ENCODE measurements at regions not wholly inside any gene's neighbourhood (a gene's known extent, or its start where the extent isn't known, plus 50 kb on each side); places are given as distances from the start of the nearest gene placed in this dataset.

- H3K9ac ChIP-seq (replicated peaks; ENCODE audit: extremely low read depth, insufficient read depth, low read length): no peak overlapping the region
- intact Hi-C loops (cut with micrococcal nuclease) (no loop called here), dilution Hi-C loops (cut with MboI; ENCODE audit: extremely low pct_ligation_motif_present, low sequenced_read_pairs) (no loop called here)
- H3K4me1 ChIP-seq (ENCODE audit: control insufficient read depth, extremely low read depth, insufficient read depth, low read length): no peaks in the 10 kb centered on the region
- POLR2A ChIA-PET: no interaction called here
- no peak overlapping the region for H3K27ac ChIP-seq (ENCODE audit: insufficient read depth, low read depth, low read length)
- DNase-seq (ENCODE audit: low read depth, low spot score) (no peak), FAIRE-seq (no peak)
- H3K9me3 ChIP-seq (replicated peaks; ENCODE audit: control insufficient read depth, insufficient read depth, low read length): no peaks in the 10 kb centered on the region
- H3K9me1 ChIP-seq (replicated peaks; ENCODE audit: control insufficient read depth, extremely low read depth, insufficient read depth, low read length): no peaks in the 10 kb centered on the region
- TF ChIP-seq JUN (IDR thresholded peaks at IDR 0.05; ENCODE audit: borderline replicate concordance, insufficient read depth, insufficient read length, low read depth): no peak
- TF ChIP-seq, protein P1, sequence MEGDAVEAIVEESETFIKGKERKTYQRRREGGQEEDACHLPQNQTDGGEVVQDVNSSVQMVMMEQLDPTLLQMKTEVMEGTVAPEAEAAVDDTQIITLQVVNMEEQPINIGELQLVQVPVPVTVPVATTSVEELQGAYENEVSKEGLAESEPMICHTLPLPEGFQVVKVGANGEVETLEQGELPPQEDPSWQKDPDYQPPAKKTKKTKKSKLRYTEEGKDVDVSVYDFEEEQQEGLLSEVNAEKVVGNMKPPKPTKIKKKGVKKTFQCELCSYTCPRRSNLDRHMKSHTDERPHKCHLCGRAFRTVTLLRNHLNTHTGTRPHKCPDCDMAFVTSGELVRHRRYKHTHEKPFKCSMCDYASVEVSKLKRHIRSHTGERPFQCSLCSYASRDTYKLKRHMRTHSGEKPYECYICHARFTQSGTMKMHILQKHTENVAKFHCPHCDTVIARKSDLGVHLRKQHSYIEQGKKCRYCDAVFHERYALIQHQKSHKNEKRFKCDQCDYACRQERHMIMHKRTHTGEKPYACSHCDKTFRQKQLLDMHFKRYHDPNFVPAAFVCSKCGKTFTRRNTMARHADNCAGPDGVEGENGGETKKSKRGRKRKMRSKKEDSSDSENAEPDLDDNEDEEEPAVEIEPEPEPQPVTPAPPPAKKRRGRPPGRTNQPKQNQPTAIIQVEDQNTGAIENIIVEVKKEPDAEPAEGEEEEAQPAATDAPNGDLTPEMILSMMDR (IDR thresholded peaks at IDR 0.05; ENCODE audit: extremely low read depth in 1 of 2, insufficient read depth in 1 of 2, low read depth in 1 of 2, low read length in 2 of 2): no peak
- no peak for TF ChIP-seq EZH2 (IDR thresholded peaks at IDR 0.05; ENCODE audit: borderline replicate concordance, low read depth, low read length, severe bottlenecking)
- no peak for TF ChIP-seq FOS (IDR thresholded peaks at IDR 0.05; ENCODE audit: borderline replicate concordance, insufficient read depth, low read length)
- TF ChIP-seq GATA2 (IDR thresholded peaks at IDR 0.05; ENCODE audit: insufficient read depth, insufficient read length, low read depth, low read length): no peak
- TF ChIP-seq MYC (IDR thresholded peaks at IDR 0.05; ENCODE audit: low read depth, low read length): no peak
- no peak for TF ChIP-seq POLR2AphosphoS5 (IDR thresholded peaks at IDR 0.05; ENCODE audit: insufficient read depth, low read depth, low read length)
- no peak for TF ChIP-seq POLR2A (IDR thresholded peaks at IDR 0.05; ENCODE audit: low read depth, low read length)
- TF ChIP-seq, protein P2, sequence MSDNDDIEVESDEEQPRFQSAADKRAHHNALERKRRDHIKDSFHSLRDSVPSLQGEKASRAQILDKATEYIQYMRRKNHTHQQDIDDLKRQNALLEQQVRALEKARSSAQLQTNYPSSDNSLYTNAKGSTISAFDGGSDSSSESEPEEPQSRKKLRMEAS (IDR thresholded peaks at IDR 0.05; ENCODE audit: insufficient read depth, insufficient read length): no peak
- CTCF ChIA-PET: no interaction called here
- H3K4me2 ChIP-seq (ENCODE audit: insufficient read depth, low read length): no peak overlapping the region
- H2AFZ ChIP-seq (ENCODE audit: low read depth, low read length): no peak overlapping the region
- H3K79me2 ChIP-seq (ENCODE audit: control insufficient read depth, insufficient read depth, low read length): no peaks in the 10 kb centered on the region
- BruUV-seq (replicated peaks): no TSS peak
- H3K36me3 ChIP-seq (ENCODE audit: control insufficient read depth in 2 of 2, extremely low read depth in 1 of 2, insufficient read depth in 2 of 2, low read length in 2 of 2): no peaks in the 10 kb centered on the region
- H3K27me3 ChIP-seq (ENCODE audit: control insufficient read depth in 2 of 2, insufficient read depth in 2 of 2, low read length in 2 of 2): no peaks in the 10 kb centered on the region
- no peak overlapping the region for H3K4me3 ChIP-seq (replicated peaks in 1 of 3; ENCODE audit: insufficient read depth in 1 of 3, low read depth in 1 of 3, low read length in 3 of 3)
- H4K20me1 ChIP-seq (replicated peaks; ENCODE audit: control insufficient read depth, extremely low read depth, insufficient read depth, low read length): no peaks in the 10 kb centered on the region
Observed at GRCh38 chr4:161133586-161134276, 1030.1 kb downstream of the FSTL5 start.

All from endothelial cell of umbilical vein (primary cell).